H1 (cell line): ENCODE measurements at regions not wholly inside any gene's neighbourhood (a gene's known extent, or its start where the extent isn't known, plus 50 kb on each side); places are given as distances from the start of the nearest gene placed in this dataset.

ENCODE experiments used
- CTCF ChIP-seq, 3 experiments: IDR thresholded peaks; 1 replicate in 2 of 3; 2 replicates in 1 of 3; pipeline versions ENCODE4 v1.5.1 to v1.6.1; 2011; ENCODE audit warnings: low read length in 3 of 3, mild to moderate bottlenecking in 3 of 3, inconsistent platforms in 2 of 3, low read depth in 1 of 3, moderate library complexity in 1 of 3; ENCODE audit not compliant: insufficient read depth in 1 of 3; ENCODE audit errors: control extremely low read depth in 1 of 3

- TF ChIP-seq CTCF (IDR thresholded peaks at IDR 0.05; ENCODE audit: control extremely low read depth in 1 of 3, insufficient read depth in 1 of 3, low read depth in 1 of 3, low read length in 3 of 3): no peak
- TF ChIP-seq, all 59 proteins: peak for 0
These were observed 89.8 kb downstream of the TMEM215 start (continued) for GRCh38 chr9:32873131-32873530.
